Activated T-cell treated with anti-CD3 and anti-CD28 coated beads for 1 hour (primary cell): ENCODE measurements at regions not wholly inside any gene's neighbourhood (a gene's known extent, or its start where the extent isn't known, plus 50 kb on each side); places are given as distances from the start of the nearest gene placed in this dataset.

Source experiments
- DNase-seq: peaks from one replicate; pipeline ENCODE4 v3.0.0-alpha.2; 2020; ENCODE audit warnings: low read depth

DNA sequence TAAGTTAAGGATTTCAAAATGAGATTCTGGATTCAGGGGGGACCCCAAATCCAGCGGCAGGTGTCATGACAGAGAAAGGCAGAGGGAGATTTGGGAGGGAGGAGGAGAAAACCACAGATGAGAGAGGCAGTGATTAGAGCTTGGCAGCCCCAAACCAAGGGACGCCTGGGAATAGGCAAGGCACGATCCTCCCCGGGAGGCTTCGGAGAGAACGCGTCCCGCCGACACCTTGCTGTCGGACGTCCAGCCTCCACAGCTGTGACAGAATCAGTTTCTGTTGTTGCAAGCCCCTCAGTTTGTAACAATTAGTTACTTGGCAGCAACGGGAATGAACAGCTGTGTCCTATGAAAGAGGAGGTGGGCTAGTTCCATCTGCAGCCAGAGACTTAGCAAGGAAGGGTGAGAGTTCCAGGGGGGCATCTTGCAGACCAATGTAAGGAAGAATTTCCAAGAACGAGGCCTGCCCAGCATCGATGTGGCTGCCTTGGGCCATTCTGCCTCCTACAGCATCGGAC lies 110.7 kb upstream of the SDK2 start:
- no peak for DNase-seq

DNA sequence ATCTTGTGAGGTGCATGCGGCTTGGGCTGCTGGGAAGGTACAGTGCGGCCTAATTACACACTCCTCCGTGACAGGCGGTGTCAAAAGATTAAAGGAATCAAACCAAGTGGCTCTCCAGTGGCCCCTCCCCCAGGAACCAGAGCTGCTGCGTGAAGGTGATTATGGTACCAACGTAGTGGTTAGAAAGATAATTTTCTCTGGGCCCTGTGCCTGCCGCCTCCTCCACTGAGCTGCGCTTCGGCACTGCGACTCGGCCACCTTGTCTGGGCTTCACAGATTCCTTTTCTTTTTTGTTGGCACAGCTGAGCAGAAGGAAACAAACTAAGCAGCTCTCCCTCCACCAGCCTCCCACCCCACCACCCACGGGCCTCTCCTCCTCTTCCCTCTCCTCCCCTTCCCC lies 113.2 kb upstream of the SDK2 start:
- DNase-seq = no peak

DNA sequence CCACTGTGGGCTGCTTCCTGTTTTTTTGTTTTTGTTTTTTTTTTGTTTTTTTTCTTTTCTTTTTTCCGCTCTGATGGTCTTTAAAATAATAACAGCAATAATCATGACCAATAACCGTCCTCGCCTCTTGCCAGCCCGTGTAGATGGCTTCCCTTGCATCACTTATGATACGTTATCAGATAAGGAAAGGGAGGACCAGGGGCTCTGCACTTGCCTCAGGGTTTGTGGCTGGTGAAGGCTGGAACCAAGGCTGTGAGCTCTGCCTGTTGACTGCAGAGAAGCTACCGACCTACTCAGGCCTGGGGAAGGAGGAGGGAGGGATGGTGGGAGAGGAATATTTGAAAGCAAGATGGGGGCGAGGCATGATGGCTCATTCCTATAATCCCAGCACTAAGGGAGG lies 114.0 kb upstream of the SDK2 start:
- DNase-seq = no peak

DNA sequence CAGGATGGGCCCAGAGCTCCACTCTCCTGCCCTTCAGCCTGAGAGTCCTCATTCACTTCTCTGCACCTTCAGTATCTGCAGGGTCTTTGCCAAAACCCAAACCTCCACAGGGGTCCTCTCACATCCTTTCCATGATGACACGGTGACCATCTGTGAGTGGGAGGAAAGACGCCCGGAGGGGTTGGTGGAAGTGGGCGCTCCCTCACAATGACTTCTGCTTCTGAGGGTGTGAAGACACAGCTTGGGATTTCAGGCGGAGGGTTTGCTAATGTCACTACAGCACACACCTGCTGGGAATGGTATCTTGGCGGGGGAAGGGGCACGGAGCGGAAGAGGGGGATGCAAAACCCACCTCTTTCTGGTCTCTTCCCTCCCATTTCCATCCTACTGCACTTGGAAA lies 115.1 kb upstream of the SDK2 start:
- no peak for DNase-seq

DNA sequence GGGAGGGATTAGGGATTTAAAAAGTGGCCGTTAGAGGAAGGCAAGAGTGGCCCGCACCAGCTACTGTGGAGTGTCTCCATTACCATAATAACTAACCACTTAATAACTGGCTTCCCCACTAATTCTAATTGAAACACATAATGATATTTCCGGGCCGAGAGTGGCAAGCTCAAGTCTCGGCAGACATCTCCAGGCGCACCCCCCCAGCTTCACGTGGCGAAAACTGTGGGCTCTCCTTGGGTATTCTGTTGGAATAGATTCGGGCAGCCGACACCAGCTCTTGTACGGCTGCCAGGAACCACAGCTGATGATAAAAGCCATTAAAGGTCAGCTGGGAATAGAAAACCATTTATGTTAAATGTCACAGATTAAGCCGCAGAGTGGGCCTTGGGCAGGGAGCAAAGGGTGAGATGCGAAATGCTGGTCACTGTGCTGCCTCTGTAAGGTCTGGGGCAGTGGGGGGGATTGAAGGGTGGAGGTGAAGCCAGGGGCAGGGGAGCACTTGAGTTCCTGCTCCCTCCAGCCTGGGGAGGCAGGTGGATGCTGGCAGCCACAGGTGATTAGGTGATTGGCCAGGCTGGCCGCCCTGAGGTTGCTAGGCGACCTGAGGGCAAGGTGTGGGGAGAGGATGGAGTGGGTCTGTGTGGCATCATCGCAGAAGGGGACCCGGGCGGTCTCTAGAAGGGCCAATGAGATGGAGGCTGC lies 115.6 kb upstream of the SDK2 start:
- no peak for DNase-seq

DNA sequence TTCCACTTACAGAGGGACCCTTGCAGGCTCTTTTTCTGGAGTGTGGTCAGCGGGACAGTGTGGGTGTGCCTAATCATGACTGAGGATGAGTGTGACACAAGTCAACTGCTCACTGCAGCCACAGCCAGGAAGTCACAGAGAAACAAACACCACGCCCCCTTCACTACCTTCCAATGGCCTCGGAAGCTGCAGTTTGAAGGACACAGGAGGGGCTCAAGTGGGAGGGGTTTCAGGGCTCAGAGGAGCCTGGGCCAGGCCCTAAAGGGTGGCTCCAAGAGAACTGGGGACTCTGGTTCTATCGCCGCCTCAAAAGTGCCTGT lies 116.2 kb upstream of the SDK2 start:
- DNase-seq = no peak

DNA sequence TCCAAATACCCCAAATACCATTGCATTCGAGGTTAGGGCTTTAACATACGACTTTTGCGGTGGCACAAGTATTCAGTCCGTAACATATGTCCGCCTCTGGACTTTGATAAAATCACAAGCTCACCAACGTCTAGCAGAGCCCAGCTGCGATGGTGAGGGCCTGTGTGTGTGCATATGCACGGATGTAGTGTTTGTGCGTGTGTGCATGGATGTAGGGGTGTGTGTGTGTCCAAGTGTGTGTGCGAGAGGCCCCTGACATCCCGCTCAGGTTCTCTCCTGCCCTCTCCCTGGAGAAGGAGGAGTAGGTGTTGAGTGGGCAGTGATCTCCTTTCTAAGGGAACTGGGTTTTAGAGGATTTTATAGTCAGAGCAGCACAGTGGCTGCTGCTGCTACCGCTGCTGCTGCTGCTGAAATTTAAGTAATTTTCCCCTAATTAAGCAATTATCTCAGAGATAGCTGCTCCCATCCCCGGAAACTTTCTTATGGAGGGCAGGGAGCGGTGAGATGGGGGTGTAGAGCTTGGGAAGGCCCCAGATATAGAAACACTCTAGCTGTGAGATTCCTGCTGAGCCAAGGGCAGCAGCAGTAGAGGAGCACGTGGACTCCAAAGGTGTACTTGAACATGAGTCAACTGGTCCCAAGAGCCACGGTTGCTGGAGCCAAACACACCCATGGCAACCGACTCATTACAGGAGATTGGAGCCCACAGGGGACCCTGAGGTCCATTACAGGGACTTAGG lies 121.7 kb upstream of the SDK2 start:
- no peak for DNase-seq

DNA sequence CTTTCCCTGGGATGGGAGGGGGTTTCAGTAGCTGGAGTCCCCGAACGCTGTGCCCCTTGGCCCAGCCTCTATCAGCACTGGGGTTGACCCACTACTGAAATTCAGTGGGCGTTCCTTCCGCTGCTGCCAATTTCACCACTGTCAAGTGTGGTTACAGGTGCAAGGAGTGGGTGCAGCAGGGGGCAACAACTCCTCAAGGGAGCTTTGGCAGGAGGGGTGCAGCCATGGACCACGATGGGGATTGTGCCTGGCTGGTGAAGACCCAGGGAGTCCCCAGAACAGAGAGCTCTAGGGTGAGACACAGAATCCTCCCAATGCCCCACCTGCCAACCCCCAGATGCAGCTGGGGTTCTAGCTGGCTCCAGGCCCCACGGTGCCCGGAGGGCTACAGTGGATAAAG lies 123.5 kb upstream of the SDK2 start:
- no peak for DNase-seq

DNA sequence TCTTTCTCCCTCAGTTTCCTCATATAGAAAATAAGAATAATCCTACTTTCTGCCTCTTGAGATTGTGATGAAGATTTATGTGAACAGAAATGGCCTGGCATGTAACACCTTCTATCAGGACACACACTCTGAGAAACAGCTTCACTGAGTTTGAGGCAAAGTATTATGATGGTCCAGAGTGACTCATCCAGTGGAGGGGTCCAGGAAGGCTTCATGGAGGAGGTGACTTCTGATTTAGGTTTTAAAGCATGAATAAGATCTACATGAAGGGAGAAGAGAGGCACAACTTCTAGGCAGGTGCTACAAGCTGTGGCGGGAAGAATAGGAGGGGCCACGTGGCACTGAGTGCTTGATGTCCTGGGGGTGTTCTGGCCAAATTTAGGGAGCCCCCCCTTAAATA lies 124.4 kb upstream of the SDK2 start:
- no peak for DNase-seq

DNA sequence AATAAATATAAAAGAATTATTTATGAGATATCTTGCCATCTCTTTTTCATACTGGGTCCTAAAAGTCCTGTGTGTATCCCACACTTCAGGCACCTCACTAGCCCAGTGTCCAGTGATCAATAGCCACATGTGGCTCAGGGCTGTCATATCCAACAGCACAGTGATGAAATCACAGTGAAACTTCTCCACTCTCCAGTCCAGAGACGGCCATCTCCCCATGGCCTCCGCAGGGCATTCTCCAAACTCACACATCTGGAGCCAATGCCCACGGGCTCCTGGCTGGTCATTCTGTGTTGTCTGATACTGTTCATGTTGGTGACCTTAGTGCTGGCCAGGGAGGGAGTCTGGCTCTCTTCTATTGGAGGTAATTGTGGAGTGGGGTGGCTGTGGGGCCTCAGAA lies 125.2 kb upstream of the SDK2 start:
- DNase-seq = no peak

DNA sequence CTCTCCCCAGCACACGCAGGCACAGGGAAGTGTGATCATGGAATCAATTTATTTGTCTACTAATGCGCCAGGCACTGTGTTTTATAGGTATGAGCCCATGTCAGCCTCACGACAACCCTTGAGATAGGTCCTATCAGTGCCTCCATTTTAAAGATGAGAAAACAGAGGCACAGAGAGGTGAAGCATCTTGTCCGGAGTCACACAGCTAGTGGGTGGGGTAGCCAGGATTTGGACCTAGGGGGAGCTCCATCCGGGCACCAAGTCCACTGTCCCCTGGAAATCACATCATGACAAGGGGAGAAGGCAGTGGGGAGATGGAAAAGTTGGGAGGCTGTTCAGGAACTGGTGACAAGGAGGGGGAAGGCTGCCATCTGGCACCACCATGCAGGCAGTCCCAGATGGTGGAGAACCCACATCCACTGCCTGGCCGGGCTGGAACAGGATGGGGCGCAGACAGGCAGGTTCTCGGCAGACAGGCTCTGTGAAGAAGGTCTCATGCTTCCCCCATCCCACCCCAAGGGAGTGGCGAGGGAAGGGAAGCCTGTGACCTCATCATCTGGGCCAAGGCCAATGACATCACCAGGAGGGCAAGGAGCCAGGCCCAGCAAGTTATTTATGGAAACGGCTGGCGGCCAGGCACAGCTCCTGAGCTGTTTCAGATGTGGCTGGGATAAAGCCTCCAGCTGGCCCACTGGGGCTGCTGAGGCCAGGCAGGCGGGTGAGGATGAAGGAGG lies 126.0 kb upstream of the SDK2 start:
- DNase-seq = no peak

DNA sequence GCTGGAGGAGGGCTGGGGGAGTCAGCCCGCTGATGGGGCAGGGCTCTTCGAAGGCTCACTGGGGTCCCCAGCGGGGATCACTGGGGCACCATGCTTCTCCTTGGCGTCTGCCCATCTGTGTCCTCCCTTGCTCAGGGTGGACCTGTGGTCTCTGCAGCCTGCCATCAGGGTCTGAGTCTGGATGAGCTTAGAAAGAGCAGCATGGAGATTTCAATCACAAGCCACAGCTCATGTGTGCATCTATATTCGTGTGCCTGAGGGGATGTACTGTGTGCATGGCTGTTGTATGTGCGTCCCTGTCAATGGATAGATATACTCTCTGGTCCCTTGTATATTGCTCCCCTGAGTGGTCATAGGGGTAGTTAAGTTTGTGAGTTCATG lies 126.6 kb upstream of the SDK2 start:
- DNase-seq = no peak

DNA sequence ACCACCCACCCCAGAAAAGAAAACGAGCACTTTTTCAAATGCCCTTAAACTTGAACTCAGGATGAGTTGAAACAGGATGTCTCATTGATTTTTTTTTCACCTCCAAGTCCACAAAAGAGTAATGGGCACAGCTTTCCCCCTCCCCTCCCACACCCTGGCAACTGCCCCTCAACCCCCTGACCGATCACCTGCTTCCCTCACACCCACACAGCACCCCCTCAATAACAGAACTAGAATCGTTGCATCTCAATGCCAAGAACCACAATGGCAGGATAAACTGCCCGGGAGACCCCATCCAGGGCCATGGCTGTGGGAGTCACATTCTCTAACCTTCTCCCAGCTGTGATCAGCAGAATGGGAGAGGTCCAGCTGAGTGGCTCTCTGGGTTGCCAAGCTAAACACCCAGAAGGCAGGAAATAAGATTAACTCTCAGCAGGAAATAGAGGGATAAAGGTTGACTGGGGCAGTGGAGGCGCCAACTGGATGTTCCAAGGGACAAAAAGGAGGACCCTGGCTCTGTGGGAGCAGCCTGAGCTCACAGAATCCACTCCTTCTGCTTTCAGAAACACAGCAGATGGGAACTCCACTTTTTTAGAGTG lies 128.0 kb upstream of the SDK2 start:
- DNase-seq = no peak

DNA sequence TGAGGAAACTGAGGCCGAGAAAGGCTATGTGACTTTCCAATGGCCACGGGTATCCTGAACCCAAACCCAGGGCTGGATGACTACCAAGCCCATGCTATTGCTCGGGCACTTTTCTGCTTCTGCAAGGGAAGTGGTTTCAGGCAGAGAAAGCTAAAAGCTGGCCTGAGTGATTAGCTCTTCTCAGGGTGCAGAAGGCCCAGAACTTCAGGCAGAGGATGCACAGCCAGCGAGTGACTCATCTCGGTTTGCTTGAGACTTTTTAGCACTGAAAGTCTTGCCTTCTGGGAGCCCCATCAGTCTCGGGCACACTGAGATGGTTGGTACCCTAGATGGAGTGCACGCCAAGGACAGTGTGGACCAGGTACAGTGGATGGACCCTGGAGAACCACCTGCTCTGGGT lies 129.5 kb upstream of the SDK2 start:
- DNase-seq = no peak

DNA sequence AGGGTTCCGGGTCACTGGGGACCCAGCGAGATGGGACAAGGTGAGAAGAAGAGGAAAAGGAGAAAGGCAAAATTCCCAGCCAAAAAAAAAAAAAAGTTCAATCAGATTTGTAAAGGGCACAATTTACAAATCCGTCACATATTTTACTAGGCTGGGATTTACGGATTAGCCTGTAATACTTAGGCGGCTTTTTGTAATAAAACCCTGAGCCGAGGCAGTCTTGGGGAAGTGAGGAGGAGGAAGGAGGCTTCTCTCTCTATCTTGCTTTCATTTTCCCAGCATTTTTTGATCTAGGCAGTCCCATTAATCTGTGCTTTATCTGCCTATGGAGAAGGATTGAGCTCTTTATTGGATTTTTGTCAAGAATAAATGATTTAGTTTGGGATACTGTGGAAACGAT lies 130.6 kb upstream of the SDK2 start:
- DNase-seq = no peak

DNA sequence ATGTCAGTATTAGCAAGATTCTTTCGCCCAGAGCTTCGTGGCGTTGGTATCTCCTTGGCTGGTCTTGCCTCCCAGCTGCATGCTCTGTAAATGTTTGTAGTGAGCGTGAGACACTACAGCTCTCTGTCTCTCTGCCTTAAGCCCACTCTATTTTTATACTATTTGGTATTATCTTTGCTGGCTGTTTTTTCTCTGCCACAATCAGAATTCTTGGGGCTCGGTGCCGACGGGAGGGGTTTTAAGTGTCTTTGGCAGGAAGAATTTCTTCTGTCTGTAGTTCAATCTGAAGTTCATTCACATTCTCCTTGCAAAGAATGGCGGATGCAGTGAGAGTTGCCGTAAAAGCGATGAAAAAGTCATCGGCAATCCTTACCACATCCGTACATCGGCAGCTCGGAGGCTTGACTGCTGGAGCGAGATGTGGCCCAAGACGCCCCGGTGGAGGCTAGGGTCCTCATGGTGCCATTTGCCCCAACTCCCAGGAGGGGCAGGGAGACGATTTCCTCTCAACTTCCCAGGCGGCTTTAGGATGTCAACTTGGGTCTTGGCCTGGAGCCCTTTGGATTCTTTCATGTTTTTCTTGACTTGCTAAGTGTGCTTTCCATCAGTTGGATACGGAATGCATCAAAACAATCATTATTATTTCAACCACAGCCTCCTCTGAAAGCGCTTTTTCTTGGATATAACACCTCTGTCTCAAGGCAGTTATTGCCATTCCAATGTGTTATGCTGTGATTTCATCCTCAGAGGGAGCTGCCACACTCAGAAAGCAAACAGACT lies 132.3 kb upstream of the SDK2 start:
- no peak for DNase-seq

DNA sequence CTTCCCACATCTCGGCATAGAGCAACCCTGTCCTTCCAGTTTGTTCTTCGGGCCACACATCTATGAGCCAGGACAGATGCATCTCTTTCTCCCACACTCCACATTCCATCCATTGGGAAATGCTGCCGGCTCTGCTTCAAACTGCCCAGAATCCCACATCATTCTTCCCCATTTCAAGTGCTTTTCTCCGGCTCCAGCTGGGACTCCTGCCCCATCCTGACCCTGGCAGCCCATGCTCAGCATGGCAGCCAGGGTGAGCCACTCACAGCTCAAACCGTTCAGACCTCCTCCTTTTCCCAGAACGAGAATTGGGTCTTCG lies 132.8 kb upstream of the SDK2 start:
- no peak for DNase-seq

DNA sequence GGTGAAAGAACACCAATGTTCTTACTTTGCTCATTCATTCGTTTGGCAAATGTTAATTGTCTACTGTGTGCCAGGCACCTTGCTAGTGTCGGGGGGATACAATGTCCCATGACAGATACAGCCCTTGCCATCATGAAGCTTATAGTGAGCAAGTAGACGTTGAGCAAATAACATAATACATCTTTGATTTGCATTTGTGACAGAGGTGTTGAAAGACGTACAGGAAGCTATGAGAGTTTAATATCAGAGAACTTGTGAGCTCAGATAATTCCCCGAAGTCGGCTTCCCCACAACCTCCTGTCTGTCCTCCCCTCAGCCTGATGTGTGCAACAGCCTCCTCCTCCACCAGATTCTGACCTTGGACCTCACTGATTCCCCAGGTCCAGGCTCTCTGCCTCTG lies 138.0 kb upstream of the SDK2 start:
- no peak for DNase-seq

DNA sequence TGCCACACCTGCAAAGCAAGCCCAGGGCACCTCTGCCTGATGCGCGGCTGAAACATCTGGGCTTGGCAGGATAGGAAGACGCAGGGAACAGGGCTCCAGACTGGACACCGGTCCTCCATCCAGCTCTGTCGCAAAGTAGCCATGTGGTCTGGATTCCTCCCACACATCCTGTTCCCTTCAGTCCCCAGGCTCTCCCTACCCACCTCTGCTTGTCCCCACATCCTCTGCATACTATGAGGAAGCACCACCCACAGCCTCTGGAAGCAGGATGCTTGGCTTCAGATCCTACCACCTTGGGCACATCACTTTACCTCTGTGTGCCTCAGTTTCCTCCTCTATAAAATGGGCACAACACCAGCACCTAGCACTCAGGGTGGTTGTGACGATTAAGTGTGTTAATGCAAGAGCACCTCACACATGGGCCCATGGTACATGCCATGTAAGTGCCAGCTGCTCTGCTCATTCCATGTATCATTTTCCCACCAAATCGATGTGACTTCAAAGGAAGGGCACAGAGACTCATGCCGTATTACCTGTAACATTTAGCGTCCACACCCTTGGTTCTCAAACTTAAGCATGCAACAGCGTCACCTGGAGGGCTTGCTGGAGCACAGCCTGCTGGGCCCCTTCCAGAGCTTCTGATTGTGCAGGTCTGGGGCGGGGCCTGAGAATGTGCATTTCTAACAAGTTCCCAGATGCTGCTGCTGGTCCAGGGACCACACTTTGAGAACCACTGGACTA lies 138.6 kb upstream of the SDK2 start:
- no peak for DNase-seq

DNA sequence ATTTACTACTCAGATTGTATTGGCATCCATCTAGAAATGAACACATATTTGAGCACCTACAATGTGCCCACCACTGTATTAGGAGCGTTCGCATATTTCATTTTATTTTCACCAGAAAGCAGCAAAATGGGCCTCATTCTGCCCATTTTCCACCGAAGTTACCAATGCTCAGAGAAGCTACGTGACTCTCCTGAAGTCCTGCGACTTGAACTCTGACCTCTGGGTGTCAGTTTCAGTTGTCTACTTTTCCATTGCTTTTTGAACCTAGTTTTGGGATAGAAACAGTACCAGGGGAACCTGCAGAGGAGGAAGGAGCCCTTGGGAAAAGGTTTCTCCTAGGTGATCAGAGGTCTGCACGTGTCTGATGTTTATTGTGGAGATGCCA lies 139.1 kb upstream of the SDK2 start:
- DNase-seq = no peak

DNA sequence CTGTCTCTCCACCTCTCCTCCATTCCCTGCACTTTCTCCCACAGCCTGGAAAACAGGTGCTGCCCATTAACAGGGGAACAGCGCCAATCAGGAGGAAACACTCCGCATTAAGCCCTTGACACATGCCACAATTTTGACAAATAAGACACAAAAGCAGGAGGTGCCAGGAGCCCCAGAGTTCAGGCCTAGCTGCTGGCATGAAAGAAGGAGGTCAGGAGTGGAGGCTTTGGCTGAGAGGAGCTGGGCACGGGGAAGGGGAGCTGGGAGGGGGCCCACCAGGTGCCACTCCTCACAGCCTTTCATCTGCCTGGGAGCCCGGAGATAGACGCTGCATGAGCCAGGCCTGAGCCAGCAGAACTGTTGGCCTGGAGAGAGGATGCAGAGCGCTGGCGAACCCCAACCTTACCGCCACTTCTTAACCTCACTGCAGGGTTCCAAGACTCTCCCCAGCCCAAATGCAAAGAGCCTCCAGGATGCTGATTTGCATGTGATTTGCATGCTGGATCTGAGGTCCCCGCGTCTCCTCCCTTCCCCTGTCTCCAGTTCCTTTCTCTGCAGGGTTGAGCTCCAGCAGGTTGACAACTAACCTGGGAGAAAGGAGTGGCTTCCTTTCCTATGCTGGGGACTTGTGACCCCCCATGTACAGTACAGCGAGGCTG lies 139.8 kb upstream of the SDK2 start:
- DNase-seq = no peak
